BJ (cell line): ENCODE measurements at regions not wholly inside any gene's neighbourhood (a gene's known extent, or its start where the extent isn't known, plus 50 kb on each side); places are given as distances from the start of the nearest gene placed in this dataset.

Experiments used
- CTCF ChIA-PET: fragments of 350-600 bp; formaldehyde crosslinking; extraction: SDS; loops from one replicate; lab custom pipeline; 2021; ENCODE audit warnings: antibody characterized with exemption, inconsistent platforms; lab: Yijun Ruan, JAX
- POLR2A ChIA-PET: fragments of 300-600 bp; sonication (Branson Sonifier 250); formaldehyde crosslinking; extraction: SDS; loops from one replicate; lab custom pipeline; 2021; ENCODE audit warnings: antibody characterized with exemption; lab: Charles Lee
- DNase-seq: peaks from one replicate; pipeline ENCODE4 v3.0.0-alpha.2; 2011; ENCODE audit warnings: low read depth
- H3K27me3 ChIP-seq: 2 replicates; pipeline ENCODE4 v1.6.0; 2011; ENCODE audit warnings: low read length; ENCODE audit not compliant: control insufficient read depth, insufficient read depth
- H3K36me3 ChIP-seq: 2 replicates; pipeline ENCODE4 v1.5.1; 2011; ENCODE audit warnings: low read length; ENCODE audit not compliant: control insufficient read depth, insufficient read depth
- H3K4me3 ChIP-seq: 2 replicates; pipeline ENCODE4 v1.5.1; 2011; ENCODE audit warnings: low read depth, mild to moderate bottlenecking, control low read depth, low read length
- TF ChIP-seq, protein P1 (sequence below): IDR thresholded peaks from 2 replicates; pipeline ENCODE4 v1.5.1; 2011; ENCODE audit warnings: low read depth, mild to moderate bottlenecking, control low read depth, inconsistent platforms, low read length, moderate library complexity; ENCODE audit not compliant: insufficient read depth

DNA sequence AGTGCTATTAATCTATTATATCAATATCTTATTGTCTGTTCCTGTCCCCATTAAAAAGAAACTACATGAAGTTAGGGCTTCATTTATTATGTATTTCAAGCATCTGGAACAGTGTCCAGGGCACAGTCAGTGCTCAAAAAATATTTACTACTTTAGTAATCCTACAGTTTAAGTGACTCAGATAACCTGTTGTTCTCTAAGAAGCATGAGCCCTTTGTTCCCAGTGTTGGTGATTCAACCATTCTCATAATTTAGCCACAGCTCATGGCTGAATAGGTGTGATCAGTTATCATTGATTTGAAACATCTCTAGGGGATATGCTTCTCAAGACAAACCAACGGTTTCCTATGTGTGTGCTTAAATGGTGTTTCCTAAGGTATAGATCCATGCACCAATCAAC lies 292.7 kb downstream of the TMEM167A start:
- no peaks in the 10 kb centered on the region for H3K36me3 ChIP-seq
- CTCF ChIA-PET = interaction anchor here (2.3 kb wide), 1 partner anchor 10 kb away, joined by 7 read pairs; no protein-coding TSS in a partner anchor
- no peak for DNase-seq

DNA sequence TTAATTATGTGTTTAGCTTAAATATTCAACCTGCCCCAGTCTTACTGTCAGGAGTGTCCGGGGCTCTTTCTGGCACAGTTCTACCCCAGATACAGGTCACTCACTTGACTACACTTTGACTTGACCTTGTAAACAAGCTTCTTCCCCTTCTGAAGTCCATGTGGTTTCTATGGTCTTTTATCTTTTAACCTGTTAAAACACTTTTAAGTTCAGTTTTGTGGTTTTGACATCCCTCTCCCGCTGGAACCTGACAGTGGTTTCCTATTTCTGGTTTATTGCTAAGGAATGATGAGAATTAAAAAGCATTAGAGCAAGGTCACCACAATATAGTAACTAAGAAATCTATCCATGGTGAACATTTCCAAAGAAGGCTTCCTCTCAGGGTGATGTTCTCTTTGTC lies 300.1 kb downstream of the TMEM167A start:
- TF ChIP-seq, protein P1, sequence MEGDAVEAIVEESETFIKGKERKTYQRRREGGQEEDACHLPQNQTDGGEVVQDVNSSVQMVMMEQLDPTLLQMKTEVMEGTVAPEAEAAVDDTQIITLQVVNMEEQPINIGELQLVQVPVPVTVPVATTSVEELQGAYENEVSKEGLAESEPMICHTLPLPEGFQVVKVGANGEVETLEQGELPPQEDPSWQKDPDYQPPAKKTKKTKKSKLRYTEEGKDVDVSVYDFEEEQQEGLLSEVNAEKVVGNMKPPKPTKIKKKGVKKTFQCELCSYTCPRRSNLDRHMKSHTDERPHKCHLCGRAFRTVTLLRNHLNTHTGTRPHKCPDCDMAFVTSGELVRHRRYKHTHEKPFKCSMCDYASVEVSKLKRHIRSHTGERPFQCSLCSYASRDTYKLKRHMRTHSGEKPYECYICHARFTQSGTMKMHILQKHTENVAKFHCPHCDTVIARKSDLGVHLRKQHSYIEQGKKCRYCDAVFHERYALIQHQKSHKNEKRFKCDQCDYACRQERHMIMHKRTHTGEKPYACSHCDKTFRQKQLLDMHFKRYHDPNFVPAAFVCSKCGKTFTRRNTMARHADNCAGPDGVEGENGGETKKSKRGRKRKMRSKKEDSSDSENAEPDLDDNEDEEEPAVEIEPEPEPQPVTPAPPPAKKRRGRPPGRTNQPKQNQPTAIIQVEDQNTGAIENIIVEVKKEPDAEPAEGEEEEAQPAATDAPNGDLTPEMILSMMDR = no peak
- ChIA-PET POLR2A (no interaction called here), CTCF (interaction anchor here (1.2 to 1.8 kb wide), 3 partner anchors 9 to 136 kb away, joined by 3 to 7 read pairs (median 4); no protein-coding TSS in a partner anchor)
- DNase-seq = no peak
- Histone ChIP-seq H3K36me3 (no peaks in the 10 kb centered on the region), H3K27me3 (no peaks in the 10 kb centered on the region), H3K4me3 (no peak overlapping the region)

More for the DNA sequence above, 292.7 kb downstream of the TMEM167A start:
- no peaks in the 10 kb centered on the region for H3K27me3 ChIP-seq
- H3K4me3 ChIP-seq = no peak overlapping the region
- POLR2A ChIA-PET = no interaction called here
- TF ChIP-seq, protein P1 = no peak

DNA sequence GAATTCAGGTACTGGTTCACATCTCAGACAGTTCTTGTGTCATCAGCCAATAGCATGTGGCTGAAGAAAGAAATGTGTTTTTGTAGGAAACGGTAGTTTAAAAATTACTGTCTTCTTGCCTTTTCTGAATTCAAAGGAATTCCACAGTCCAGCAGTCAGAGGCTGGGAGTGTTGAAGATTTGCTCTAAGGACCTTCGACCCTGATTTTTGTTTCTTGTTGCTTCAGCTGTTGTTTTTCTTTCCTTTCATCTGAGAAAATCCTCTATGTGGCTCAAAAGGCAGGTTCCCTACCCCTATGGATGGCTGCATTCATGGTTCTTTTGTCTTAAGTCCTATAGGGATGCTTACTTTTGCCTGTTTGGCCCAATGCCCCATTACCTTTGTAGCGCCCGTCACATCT lies 304.9 kb downstream of the TMEM167A start:
- Histone ChIP-seq H3K27me3 (0 out of 2 replicates have a peak, but pooled peaks cover 1% of the 10 kb centered on the region), H3K36me3 (no peaks in the 10 kb centered on the region), H3K4me3 (no peak overlapping the region)
- TF ChIP-seq, protein P1 = no peak
- ChIA-PET POLR2A (no interaction called here), CTCF (no interaction called here)
- no peak for DNase-seq

DNA sequence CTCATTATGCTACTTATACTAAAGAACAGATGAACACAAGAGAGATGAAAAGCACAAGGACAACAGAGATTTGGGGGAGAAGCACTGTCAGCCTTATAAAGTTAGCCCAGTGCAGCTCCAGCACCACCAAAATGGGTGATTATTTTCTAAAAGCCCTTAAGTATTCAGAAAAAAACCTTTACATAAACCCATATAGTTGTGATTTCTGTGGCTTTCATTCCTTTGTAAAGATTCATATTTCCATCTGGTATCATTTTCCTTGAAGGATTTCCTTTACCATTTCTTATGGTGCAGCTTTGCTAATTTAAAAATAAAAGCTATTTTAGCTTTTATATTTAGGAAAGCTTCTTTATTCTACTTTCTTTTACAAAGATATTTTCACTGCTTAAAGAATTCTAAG lies 311.0 kb downstream of the TMEM167A start:
- no peaks in the 10 kb centered on the region for H3K36me3 ChIP-seq
- TF ChIP-seq, protein P1 = no peak
- no peak overlapping the region for H3K4me3 ChIP-seq
- ChIA-PET POLR2A (no interaction called here), CTCF (no interaction called here)
- H3K27me3 ChIP-seq = no peaks in the 10 kb centered on the region
- no peak for DNase-seq

DNA sequence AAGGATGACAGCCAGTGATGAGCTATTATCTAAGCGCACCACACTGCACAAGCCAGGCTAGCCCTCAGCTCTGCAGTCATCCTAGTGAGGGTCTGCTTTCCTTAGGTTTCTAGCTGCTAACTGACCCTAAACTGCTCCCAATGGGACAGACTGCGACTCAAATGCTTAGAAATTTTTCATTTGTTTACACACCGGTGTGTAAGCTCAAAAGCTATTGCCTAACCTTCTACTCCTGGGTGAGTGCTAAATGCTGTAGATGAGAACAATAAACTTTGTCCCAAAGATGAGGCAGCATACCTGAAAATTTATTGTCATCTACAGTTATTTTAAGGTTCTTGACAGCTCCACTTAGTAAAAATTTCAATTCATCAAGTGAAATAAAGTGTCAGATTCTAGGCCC lies 311.4 kb downstream of the TMEM167A start:
- Histone ChIP-seq H3K4me3 (no peak overlapping the region), H3K27me3 (no peaks in the 10 kb centered on the region), H3K36me3 (no peaks in the 10 kb centered on the region)
- CTCF ChIA-PET = no interaction called here
- POLR2A ChIA-PET = no interaction called here
- TF ChIP-seq, protein P1 = no peak
- no peak for DNase-seq
